ENCODE measurements at regions not wholly inside any gene's neighbourhood (a gene's known extent, or its start where the extent isn't known, plus 50 kb on each side); places are given as distances from the start of the nearest gene placed in this dataset.

DNA sequence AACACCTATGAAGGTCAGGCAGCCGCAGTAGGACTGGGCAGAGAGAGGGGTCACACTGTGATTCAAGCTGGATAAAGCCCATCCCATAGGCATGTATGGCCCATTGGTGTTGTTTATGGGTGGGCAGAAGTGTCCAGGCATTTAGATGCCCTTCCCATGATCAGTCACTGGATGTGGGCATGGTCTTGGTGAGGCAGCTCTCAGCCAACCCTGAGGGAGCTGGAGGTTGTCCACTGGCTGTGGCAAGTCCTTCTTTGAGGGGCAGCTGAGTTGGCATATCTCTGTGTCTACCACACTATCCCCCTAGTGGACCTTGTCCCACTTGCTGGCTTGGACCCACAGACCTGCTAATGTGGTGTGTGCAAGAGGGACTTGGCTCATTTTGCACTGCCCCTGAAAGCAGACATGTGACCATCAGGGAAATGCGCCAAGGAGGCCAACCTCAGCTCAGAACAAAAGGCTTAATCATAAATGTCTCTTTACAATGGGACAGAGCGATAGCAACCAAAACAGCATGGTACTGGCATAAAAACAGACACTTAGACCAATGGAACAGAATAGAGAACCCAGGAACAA, 82.0 kb downstream of the TMEM17 start:
- H3K4me2 ChIP-seq (ENCODE audit: low read length), result no peak overlapping the region
- Mint-ChIP-seq H3K4me3 (ENCODE audit: unreplicated experiment) (no peak overlapping the region), H3K9me3 (ENCODE audit: unreplicated experiment) (peaks cover 7% of the 10 kb centered on the region), H3K27me3 (ENCODE audit: low read depth, unreplicated experiment) (no peaks in the 10 kb centered on the region), H3K36me3 (ENCODE audit: low read depth, unreplicated experiment) (no peaks in the 10 kb centered on the region), H3K27ac (ENCODE audit: unreplicated experiment) (no peak overlapping the region), H3K4me1 (ENCODE audit: low read depth, unreplicated experiment) (no peaks in the 10 kb centered on the region)
- H3K4me3 ChIP-seq (ENCODE audit: insufficient read depth, low read depth, low read length), result no peak overlapping the region
- no peak overlapping the region for H3K27ac ChIP-seq (ENCODE audit: low read depth, low read length)
- H3K27me3 ChIP-seq (ENCODE audit: insufficient read depth, low read length), result no peaks in the 10 kb centered on the region
- FAIRE-seq, result no peak
- TF ChIP-seq, protein P1, sequence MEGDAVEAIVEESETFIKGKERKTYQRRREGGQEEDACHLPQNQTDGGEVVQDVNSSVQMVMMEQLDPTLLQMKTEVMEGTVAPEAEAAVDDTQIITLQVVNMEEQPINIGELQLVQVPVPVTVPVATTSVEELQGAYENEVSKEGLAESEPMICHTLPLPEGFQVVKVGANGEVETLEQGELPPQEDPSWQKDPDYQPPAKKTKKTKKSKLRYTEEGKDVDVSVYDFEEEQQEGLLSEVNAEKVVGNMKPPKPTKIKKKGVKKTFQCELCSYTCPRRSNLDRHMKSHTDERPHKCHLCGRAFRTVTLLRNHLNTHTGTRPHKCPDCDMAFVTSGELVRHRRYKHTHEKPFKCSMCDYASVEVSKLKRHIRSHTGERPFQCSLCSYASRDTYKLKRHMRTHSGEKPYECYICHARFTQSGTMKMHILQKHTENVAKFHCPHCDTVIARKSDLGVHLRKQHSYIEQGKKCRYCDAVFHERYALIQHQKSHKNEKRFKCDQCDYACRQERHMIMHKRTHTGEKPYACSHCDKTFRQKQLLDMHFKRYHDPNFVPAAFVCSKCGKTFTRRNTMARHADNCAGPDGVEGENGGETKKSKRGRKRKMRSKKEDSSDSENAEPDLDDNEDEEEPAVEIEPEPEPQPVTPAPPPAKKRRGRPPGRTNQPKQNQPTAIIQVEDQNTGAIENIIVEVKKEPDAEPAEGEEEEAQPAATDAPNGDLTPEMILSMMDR (IDR thresholded peaks at IDR 0.05; ENCODE audit: insufficient read depth, low read depth, low read length), result no peak
- TF ChIP-seq EZH2 (IDR thresholded peaks at IDR 0.05; ENCODE audit: insufficient read depth, low read length), result no peak
- no peaks in the 10 kb centered on the region for H4K20me1 ChIP-seq (ENCODE audit: insufficient read depth, low read length)
- DNase-seq (ENCODE audit: low read depth), result no peak
- H3K4me1 ChIP-seq (ENCODE audit: insufficient read depth, low read length), result no peaks in the 10 kb centered on the region
- no peaks in the 10 kb centered on the region for H3K9me3 ChIP-seq (ENCODE audit: insufficient read depth, low read depth, low read length)
- H3K36me3 ChIP-seq (ENCODE audit: insufficient read depth, low read length), result no peaks in the 10 kb centered on the region
- no peaks in the 10 kb centered on the region for H3K79me2 ChIP-seq (ENCODE audit: insufficient read depth, low read length)
- H3K9ac ChIP-seq (ENCODE audit: low read length), result no peak overlapping the region
- no peak overlapping the region for H2AFZ ChIP-seq (ENCODE audit: low read depth, low read length)

DNA sequence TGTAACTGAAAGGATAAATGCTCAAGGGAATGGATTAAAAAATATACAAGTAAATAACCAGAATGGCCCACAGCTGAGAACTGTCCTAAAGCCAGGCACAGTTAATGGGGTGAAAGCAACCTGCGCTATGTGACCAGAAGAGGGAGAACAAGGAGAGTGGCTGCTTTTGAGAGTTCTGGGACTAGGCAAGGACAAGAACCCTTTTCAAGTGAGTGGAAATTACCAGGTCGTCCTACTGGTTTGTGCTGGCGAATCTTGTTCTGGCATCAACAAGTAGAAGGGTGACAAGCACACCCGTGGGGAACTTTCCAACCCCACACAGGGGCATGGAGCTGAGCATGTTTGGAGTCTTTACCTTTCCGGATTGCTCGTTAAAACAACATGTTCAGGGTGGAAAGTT, 82.8 kb downstream of the TMEM17 start:
- Mint-ChIP-seq H3K27me3 (ENCODE audit: low read depth, unreplicated experiment) (no peaks in the 10 kb centered on the region), H3K4me3 (ENCODE audit: unreplicated experiment) (no peak overlapping the region), H3K9me3 (ENCODE audit: unreplicated experiment) (peaks cover 7% of the 10 kb centered on the region), H3K36me3 (ENCODE audit: low read depth, unreplicated experiment) (no peaks in the 10 kb centered on the region), H3K27ac (ENCODE audit: unreplicated experiment) (no peak overlapping the region), H3K4me1 (ENCODE audit: low read depth, unreplicated experiment) (no peaks in the 10 kb centered on the region)
- no peak for DNase-seq (ENCODE audit: low read depth)
- H3K4me3 ChIP-seq (ENCODE audit: insufficient read depth, low read depth, low read length), result no peak overlapping the region
- H3K9ac ChIP-seq (ENCODE audit: low read length), result no peak overlapping the region
- no peaks in the 10 kb centered on the region for H3K9me3 ChIP-seq (ENCODE audit: insufficient read depth, low read depth, low read length)
- no peak overlapping the region for H3K27ac ChIP-seq (ENCODE audit: low read depth, low read length)
- H2AFZ ChIP-seq (ENCODE audit: low read depth, low read length), result no peak overlapping the region
- no peaks in the 10 kb centered on the region for H3K36me3 ChIP-seq (ENCODE audit: insufficient read depth, low read length)
- no peak for FAIRE-seq
- no peaks in the 10 kb centered on the region for H3K27me3 ChIP-seq (ENCODE audit: insufficient read depth, low read length)
- no peak for TF ChIP-seq EZH2 (IDR thresholded peaks at IDR 0.05; ENCODE audit: insufficient read depth, low read length)
- TF ChIP-seq, protein P1 (IDR thresholded peaks at IDR 0.05; ENCODE audit: insufficient read depth, low read depth, low read length), result no peak
- H3K4me1 ChIP-seq (ENCODE audit: insufficient read depth, low read length), result no peaks in the 10 kb centered on the region
- H3K4me2 ChIP-seq (ENCODE audit: low read length), result no peak overlapping the region
- no peaks in the 10 kb centered on the region for H3K79me2 ChIP-seq (ENCODE audit: insufficient read depth, low read length)
- H4K20me1 ChIP-seq (ENCODE audit: insufficient read depth, low read length), result no peaks in the 10 kb centered on the region

DNA sequence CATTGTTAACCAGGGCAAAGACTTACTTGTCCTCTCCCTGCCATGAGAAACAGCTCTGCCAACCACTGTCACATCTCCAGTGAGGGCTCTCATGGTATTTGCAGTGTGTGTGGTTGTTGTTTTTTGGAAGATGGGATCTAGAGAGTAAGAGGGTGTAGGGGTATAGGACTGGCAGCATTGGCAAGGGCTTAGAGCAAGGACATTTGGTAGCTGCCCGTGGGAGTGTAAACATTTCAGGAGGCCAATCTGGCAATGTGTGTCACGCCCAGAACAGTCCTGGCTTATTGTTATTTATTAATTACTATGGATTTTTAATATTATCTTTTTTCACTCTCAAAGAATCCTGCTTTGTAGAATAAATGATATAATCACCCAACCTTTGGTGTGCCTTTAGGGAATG, 90.5 kb downstream of the TMEM17 start:
- H3K4me1 Mint-ChIP-seq (ENCODE audit: low read depth, unreplicated experiment), result peaks cover 9% of the 10 kb centered on the region
- H3K9ac ChIP-seq (ENCODE audit: low read length), result no peak overlapping the region
- H3K27me3 Mint-ChIP-seq (ENCODE audit: low read depth, unreplicated experiment), result no peaks in the 10 kb centered on the region
- TF ChIP-seq, protein P1 (IDR thresholded peaks at IDR 0.05; ENCODE audit: insufficient read depth, low read depth, low read length), result no peak
- no peak for TF ChIP-seq EZH2 (IDR thresholded peaks at IDR 0.05; ENCODE audit: insufficient read depth, low read length)
- no peaks in the 10 kb centered on the region for H3K36me3 Mint-ChIP-seq (ENCODE audit: low read depth, unreplicated experiment)
- no peak overlapping the region for H2AFZ ChIP-seq (ENCODE audit: low read depth, low read length)
- DNase-seq (ENCODE audit: low read depth) (no peak), FAIRE-seq (no peak)
- no peak overlapping the region for H3K4me3 Mint-ChIP-seq (ENCODE audit: unreplicated experiment)
- H3K9me3 Mint-ChIP-seq (ENCODE audit: unreplicated experiment), result peaks cover 2% of the 10 kb centered on the region
- H3K9me3 ChIP-seq (ENCODE audit: insufficient read depth, low read depth, low read length), result no peaks in the 10 kb centered on the region
- no peaks in the 10 kb centered on the region for H3K79me2 ChIP-seq (ENCODE audit: insufficient read depth, low read length)
- H3K4me3 ChIP-seq (ENCODE audit: insufficient read depth, low read depth, low read length), result no peak overlapping the region
- no peaks in the 10 kb centered on the region for H3K36me3 ChIP-seq (ENCODE audit: insufficient read depth, low read length)
- no peak overlapping the region for H3K27ac Mint-ChIP-seq (ENCODE audit: unreplicated experiment)
- H3K27me3 ChIP-seq (ENCODE audit: insufficient read depth, low read length), result no peaks in the 10 kb centered on the region
- no peak overlapping the region for H3K4me2 ChIP-seq (ENCODE audit: low read length)
- H3K27ac ChIP-seq (ENCODE audit: low read depth, low read length), result no peak overlapping the region
- H3K4me1 ChIP-seq (ENCODE audit: insufficient read depth, low read length), result peaks cover 12% of the 10 kb centered on the region
- H4K20me1 ChIP-seq (ENCODE audit: insufficient read depth, low read length), result no peaks in the 10 kb centered on the region
